Dendritic cell treated with granulocyte-macrophage colony-stimulating factor and Interleukin-4, amounts not matched to agents 40 ng/mL and 50 ng/mL, for 4 days (primary cell): ENCODE measurements at regions not wholly inside any gene's neighbourhood (a gene's known extent, or its start where the extent isn't known, plus 50 kb on each side); places are given as distances from the start of the nearest gene placed in this dataset.
"Not testable (repeated sequence)": the region's sequence is repeated elsewhere in the genome, so short reads cannot be mapped to it uniquely, and the experiment has no call there.

Experiments used
- H3K27ac Mint-ChIP-seq: one replicate; pipeline ENCODE4 v1.8.0; 2022; ENCODE audit warnings: mild to moderate bottlenecking, mixed read lengths
- H3K27me3 Mint-ChIP-seq: one replicate; pipeline ENCODE4 v1.8.0; 2022; ENCODE audit warnings: mild to moderate bottlenecking, mixed read lengths
- H3K36me3 Mint-ChIP-seq: one replicate; pipeline ENCODE4 v1.8.0; 2022; ENCODE audit warnings: low read depth, mixed read lengths
- H3K4me1 Mint-ChIP-seq: one replicate; pipeline ENCODE4 v1.8.0; 2022; ENCODE audit warnings: low read depth, mixed read lengths
- H3K4me3 Mint-ChIP-seq: one replicate; pipeline ENCODE4 v1.8.0; 2022; ENCODE audit warnings: mild to moderate bottlenecking, moderate library complexity, mixed read lengths
- H3K9me3 Mint-ChIP-seq: one replicate; pipeline ENCODE4 v1.8.0; 2022; ENCODE audit warnings: mixed read lengths
- intact Hi-C: fragments of 100-400 bp; cut with micrococcal nuclease; formaldehyde crosslinking; loops from one replicate; pipeline ENCODE4 v1.15.0; 2022

DNA sequence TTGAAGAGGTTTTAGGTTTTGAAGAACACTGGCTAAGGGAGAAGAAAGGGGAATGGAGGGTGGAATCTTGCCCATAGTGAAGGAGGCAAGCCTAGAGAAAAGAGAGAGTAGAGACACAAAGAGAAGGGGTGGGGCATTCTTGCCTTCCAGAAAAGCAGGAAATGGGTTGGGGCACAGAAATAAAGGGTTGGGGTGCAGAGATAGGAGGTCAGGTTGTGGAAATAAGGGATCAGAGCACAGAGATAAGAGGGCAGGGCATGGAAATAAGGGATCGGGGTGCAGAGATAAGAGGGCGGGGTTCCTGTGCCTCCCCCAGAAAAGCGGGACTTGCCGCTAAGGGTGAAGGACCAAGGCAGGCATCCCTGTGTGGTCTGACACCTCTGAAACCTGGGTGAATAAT lies 69.9 kb downstream of the ALG1L2 start:
- intact Hi-C loops = loop anchor here (10.0 kb wide), 1 partner anchor 383 kb away; no protein-coding TSS in a partner anchor
- not testable (repeated sequence) for H3K36me3 Mint-ChIP-seq, H3K27ac Mint-ChIP-seq

DNA sequence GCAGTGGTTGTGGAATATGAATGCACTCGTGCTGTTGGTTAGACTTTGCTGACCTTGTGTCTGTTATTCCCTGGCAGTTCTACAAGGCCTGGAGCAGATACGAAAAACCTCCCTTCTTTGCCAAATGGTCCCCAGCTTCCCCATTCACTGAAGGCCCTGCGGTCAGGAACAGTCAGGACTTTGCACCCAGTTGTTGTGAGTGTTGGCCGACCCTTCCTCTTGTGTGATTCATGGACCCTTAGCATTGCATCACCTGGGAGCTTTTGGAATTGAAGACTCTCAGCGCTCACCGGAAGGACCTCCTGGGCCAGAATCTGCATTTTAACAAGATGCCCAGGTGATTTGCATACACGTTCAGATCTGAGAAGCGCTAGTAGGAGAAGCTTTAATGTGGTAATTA lies 71.6 kb downstream of the ALG1L2 start:
- H3K36me3 Mint-ChIP-seq, H3K4me1 Mint-ChIP-seq: not testable (repeated sequence)

More for the DNA sequence above, 69.9 kb downstream of the ALG1L2 start:
- not testable (repeated sequence) for H3K9me3 Mint-ChIP-seq, H3K4me1 Mint-ChIP-seq, H3K27me3 Mint-ChIP-seq, H3K4me3 Mint-ChIP-seq

DNA sequence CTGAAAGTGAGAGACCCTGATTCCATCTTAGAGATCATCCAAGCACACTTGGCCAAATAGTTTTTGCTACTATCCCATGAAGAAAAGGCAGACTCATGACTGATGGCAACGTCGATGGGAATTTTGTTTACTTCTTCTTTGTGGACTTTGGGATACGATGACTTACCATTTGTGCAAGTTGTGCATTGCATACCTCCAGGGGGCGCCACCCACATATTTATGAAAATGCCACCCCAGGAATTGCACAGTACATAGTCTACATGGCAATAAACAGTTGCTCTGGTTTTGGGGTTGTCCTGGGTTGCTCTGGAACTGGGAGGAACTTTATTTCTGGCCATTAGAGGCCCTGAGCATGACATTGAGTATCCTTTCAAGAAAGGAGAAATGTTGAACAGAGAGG lies 73.8 kb downstream of the ALG1L2 start:
- H3K9me3 Mint-ChIP-seq, H3K4me3 Mint-ChIP-seq, H3K27me3 Mint-ChIP-seq, H3K4me1 Mint-ChIP-seq, H3K27ac Mint-ChIP-seq, H3K36me3 Mint-ChIP-seq: not testable (repeated sequence)
- intact Hi-C loops = loop anchor here (10.0 kb wide), 1 partner anchor 379 kb away; no protein-coding TSS in a partner anchor

More for the DNA sequence above, 71.6 kb downstream of the ALG1L2 start:
- intact Hi-C loops = loop anchor here (10.0 kb wide), 1 partner anchor 382 kb away; no protein-coding TSS in a partner anchor
- not testable (repeated sequence) for H3K9me3 Mint-ChIP-seq, H3K4me3 Mint-ChIP-seq, H3K27ac Mint-ChIP-seq, H3K27me3 Mint-ChIP-seq

DNA sequence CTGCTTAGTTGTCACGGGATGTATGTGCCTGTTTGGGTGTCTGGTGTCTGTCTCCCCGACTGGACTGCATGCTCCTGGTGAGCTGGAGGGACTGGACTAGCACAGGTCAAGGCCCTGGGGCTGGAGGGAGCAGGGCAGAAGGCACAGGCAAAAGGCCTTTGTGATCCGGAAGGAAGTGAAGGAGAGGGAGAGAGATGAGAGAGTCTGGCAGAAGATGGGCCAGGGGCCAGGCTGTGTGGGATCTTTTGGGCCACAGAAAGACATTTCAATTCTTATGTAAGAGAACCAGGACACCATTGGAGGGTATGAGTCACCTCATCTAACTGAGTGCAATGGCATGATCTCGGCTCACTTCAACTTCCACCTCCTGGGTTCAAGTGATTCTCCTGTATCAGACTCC lies 85.2 kb downstream of the ALG1L2 start:
- H3K4me3 Mint-ChIP-seq, H3K27ac Mint-ChIP-seq, H3K9me3 Mint-ChIP-seq, H3K27me3 Mint-ChIP-seq, H3K4me1 Mint-ChIP-seq, intact Hi-C loops, H3K36me3 Mint-ChIP-seq: not testable (repeated sequence)

DNA sequence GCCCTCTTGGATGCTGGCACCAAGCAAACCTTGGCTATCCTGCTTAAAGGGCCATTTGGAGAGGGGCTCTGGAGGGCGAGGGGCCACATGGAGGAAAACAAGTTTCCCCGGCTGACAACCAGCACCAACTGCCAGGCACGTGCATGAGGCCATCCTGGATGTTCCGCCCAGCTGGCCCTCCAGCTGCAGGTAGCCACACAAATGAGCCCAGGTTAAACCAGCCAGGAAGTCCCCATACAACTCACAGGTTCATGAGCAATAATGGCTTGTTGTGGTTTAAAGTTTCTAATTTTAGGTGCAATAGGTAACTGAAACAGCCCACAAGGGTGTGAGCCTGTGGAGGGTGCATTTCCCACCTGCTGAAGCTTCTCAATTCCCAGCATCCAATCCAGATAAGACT lies 93.6 kb downstream of the ALG1L2 start:
- H3K27me3 Mint-ChIP-seq, H3K36me3 Mint-ChIP-seq, intact Hi-C loops, H3K9me3 Mint-ChIP-seq, H3K27ac Mint-ChIP-seq, H3K4me3 Mint-ChIP-seq: not testable (repeated sequence)
- peaks cover 14% of the 10 kb centered on the region for H3K4me1 Mint-ChIP-seq

DNA sequence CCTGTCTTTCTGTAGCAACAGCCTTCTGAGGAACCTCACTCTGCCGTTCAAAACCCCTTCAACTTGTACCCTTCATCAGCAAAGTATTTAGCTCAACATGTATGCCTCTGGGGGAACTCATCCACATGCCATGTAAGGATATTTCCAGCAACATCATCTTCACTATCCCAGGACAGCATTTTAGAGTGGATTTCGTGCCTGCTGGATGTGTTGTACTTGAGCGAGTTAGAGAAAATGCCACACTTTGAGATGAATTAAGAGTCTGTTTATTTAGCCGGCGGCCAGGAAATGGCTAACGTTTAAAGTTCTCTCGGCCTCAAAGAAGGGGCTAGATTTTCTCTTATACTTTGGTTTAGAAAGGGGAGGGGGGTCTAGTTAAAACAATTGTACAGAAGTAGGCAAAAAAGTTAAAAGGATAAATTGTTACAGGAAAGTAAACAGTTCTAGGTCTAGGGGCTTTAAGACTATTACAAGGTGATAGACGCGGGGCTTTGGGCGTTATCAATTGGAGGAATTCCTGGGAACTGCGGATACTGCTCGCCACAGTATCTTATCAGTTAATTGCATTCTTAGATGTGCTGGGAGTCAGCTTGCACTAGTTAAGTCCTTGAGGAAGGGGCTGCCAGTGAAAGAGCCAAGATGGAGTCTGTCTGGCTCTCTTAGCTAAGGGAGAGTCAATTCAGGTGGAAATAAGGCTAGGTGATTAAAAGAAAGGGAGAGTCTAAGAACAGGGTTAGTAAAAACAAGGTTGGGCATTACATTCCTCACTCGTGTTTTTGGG lies 95.0 kb downstream of the ALG1L2 start:
- H3K27ac Mint-ChIP-seq, H3K27me3 Mint-ChIP-seq, intact Hi-C loops, H3K36me3 Mint-ChIP-seq, H3K9me3 Mint-ChIP-seq, H3K4me3 Mint-ChIP-seq: not testable (repeated sequence)
- peaks cover 21% of the 10 kb centered on the region for H3K4me1 Mint-ChIP-seq

DNA sequence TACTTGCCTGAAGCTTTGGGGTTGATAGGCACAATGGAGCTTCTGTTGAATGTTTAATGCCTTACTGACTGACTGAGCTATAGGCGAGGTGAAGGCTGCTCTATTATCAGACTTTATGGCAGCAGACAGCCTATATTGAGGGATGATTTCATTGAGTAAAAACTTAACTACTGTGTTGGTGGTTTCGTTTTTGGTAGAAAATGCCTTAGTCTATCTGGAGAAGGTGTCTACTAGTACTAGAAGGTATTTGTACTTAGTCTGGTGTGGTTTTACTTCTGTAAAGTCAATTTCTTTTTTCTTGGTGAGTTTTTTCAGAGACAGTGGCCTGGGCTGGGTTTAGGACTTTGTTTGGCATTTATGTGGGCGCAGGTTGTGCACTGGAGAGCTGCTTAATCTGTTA lies 97.2 kb downstream of the ALG1L2 start:
- Mint-ChIP-seq H3K27ac (peak overlapping the region; percentile 76), H3K27me3 (peaks cover 11% of the 10 kb centered on the region), H3K4me1 (peaks cover 27% of the 10 kb centered on the region)
- H3K4me3 Mint-ChIP-seq, H3K9me3 Mint-ChIP-seq, intact Hi-C loops, H3K36me3 Mint-ChIP-seq: not testable (repeated sequence)

DNA sequence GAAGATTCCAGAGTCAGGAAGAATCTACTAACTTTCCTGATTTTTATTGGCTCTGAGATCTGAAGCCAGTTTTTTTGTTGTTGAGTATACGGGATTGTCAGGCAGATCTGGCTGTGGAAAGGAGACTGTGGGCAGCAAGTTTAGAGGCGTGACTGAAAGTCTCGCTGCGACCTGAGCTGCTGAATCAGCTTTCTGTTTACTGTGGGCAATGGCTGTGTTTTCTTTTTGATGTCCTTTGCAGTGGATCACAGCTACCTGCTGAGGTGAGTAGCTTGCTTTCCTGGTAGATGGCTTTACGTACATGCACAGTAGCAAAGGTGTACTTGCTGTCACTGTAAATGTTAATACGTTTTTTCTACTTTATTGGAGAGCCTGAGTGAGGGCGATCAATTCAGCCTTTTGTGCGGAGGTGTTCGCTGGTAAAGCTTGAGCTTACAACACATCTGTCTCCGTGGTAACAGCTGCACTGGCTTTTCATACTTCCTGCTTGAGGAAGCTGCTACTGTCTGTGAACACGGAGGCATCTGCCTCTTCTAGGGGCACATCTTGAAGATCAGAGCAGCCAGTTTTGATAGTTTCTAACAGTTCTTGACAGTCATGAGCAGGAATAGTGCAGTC lies 97.8 kb downstream of the ALG1L2 start:
- H3K9me3 Mint-ChIP-seq, H3K36me3 Mint-ChIP-seq, intact Hi-C loops: not testable (repeated sequence)
- Mint-ChIP-seq H3K4me1 (peaks cover 27% of the 10 kb centered on the region), H3K27ac (peak overlapping the region; percentile 76), H3K27me3 (peaks cover 13% of the 10 kb centered on the region), H3K4me3 (peak overlapping the region; percentile 66)

DNA sequence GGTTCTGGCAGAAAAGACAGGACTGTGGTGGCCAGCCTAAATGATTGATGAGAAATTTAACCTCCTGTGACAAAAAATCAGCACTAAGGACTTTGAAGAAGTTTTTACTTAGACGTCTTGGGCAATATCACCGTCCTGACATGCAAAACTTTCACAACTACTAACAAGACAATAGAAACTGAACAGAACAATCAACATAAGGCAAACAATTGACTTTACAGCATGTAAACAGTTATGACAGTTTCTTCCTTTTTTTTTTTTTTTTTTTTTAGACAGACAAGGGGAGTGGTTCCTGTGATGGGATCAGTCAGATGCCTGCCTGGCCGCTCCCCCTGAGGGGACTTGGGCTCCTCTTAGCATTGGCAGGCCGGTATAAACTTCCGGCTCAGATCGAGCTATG lies 100.8 kb downstream of the ALG1L2 start:
- H3K27ac Mint-ChIP-seq = peak overlapping the region; percentile 17
- H3K36me3 Mint-ChIP-seq = not testable (repeated sequence)

DNA sequence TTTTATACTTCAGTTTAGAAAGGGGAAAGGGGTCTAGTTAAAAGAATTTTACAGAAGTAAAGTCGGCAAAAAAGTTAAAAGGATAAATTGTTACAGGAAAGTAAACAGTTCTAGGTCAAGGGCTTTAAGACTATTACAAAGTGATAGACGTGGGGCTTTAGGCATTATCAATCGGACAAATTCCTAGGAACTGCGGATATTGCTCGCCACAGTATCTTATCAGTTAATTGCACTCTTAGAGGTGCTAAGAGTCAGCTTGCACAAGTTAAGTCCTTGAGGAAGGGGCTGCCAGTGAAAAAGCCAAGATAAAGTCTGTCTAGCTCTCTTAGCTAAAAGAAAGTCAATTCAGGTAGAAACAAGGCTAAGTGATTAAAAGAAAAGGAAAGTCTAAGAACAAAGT lies 102.1 kb downstream of the ALG1L2 start:
- intact Hi-C loops, H3K4me3 Mint-ChIP-seq, H3K27ac Mint-ChIP-seq, H3K36me3 Mint-ChIP-seq: not testable (repeated sequence)
- Mint-ChIP-seq H3K9me3 (peaks cover 19% of the 10 kb centered on the region), H3K4me1 (peaks cover 32% of the 10 kb centered on the region), H3K27me3 (peaks cover 16% of the 10 kb centered on the region)

More for the DNA sequence above, 100.8 kb downstream of the ALG1L2 start:
- Mint-ChIP-seq H3K27me3 (peaks cover 16% of the 10 kb centered on the region), H3K4me1 (peaks cover 27% of the 10 kb centered on the region)
- intact Hi-C loops, H3K4me3 Mint-ChIP-seq, H3K9me3 Mint-ChIP-seq: not testable (repeated sequence)

DNA sequence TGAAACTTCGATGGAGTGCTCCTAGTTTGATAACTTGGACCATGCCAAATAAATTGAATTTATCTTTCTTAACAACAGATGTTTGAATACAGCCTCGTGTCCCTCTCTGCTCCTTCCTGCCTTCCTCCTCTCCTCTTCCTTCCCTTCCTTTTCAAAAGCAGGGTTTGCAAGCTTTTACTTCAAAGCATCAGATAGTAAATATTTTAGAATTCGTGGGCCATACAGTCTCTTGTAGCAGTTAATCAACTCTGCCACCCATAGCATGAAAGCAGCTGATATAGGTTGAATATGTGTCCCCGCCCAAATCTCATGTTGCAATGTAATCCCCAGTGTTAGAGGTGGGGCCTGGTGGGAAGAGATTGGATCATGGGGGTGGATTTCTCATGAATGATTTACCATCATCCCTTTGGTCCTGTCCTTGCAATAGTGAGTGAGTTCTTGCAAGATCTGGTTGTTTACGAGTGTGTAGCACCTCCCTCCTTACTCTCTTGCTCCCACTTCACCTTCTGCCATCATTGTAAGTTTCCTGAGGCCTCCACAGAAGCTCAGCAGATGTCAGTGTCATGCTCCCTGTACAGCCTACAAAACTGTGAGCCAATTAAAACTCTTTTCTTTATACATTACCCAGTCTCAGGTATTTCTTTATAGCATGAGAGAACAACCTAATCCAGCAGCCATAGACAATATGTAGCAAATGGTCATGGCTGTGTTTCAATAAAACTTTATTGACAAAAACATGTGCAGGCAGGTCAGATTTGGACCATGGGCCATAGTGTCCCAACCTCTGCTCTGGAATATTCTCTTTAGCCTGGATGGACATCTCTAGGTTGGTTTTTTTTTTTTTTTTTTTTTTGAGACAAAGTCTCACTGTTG lies 102.8 kb downstream of the ALG1L2 start:
- Mint-ChIP-seq H3K27me3 (peaks cover 16% of the 10 kb centered on the region), H3K4me1 (peaks cover 25% of the 10 kb centered on the region), H3K9me3 (peaks cover 19% of the 10 kb centered on the region)
- intact Hi-C loops, H3K4me3 Mint-ChIP-seq, H3K27ac Mint-ChIP-seq, H3K36me3 Mint-ChIP-seq: not testable (repeated sequence)

DNA sequence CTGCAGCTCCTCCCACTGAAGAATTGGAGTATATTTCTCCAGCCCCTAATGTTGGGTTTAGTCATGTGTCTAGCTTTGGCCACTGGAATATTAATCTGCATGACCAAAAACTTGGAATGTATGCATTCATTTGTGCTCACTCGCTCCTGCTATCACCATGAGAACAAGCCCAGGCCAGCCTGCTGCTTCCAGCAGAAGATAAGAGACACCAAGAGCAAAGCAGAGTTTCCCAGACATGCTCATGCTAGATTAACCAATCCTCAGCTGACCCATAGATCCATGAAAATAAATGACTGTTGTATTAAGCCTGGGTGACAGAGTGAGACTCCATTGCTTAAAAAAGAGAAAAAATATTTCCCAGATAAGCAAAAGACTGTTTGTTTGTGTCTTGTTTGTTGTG lies 119.6 kb downstream of the ALG1L2 start:
- intact Hi-C loops, H3K4me3 Mint-ChIP-seq: not testable (repeated sequence)
- H3K9me3 Mint-ChIP-seq = peaks cover 21% of the 10 kb centered on the region

DNA sequence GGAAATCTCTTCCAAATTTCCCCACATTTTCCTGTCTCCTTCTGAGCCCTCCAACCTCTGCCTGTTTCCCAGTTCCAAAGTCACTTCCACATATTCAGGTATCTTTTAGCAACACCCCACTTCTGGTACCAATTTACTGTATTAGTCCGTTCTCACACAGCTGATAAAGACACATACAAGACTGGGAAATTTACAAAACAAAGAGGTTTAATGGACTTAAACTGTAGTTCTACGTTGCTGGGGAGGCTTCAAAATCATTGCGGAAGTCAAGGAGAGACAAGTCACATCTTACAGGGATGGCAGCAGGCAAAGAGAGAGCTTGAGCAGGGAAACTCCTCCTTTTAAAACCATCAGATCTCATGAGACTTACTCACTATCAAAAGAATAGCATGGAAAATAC lies 122.0 kb downstream of the ALG1L2 start:
- H3K4me1 Mint-ChIP-seq, intact Hi-C loops, H3K4me3 Mint-ChIP-seq, H3K27ac Mint-ChIP-seq, H3K36me3 Mint-ChIP-seq, H3K27me3 Mint-ChIP-seq: not testable (repeated sequence)
- H3K9me3 Mint-ChIP-seq = peaks cover 21% of the 10 kb centered on the region

More for the DNA sequence above, 119.6 kb downstream of the ALG1L2 start:
- H3K4me1 Mint-ChIP-seq, H3K27ac Mint-ChIP-seq, H3K27me3 Mint-ChIP-seq, H3K36me3 Mint-ChIP-seq: not testable (repeated sequence)

DNA sequence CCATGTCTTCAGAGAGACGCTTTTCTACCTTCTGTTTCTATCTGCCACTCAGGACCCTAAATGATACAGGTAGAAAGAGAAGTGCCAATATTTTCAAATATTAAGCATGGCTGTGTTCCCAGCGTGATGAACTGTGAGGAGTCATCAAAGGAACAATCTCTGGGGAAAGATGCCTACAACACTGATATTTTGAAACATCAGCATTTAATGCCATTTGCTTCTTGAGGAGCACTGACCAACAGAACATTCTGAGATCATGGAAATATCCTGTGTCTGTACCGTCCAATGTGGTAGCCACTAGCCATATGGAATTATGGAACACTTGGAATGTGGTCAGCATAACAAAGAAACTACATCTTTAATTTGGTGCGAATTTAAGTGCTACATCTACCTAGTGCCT lies 117.9 kb upstream of the COL6A5 start:
- Mint-ChIP-seq H3K4me3 (no peak overlapping the region), H3K4me1 (no peaks in the 10 kb centered on the region), H3K27ac (no peak overlapping the region), H3K27me3 (no peaks in the 10 kb centered on the region), H3K36me3 (no peaks in the 10 kb centered on the region), H3K9me3 (no peaks in the 10 kb centered on the region)
- intact Hi-C loops = no loop called here
